ENCODE measurements at regions not wholly inside any gene's neighbourhood (a gene's known extent, or its start where the extent isn't known, plus 50 kb on each side); places are given as distances from the start of the nearest gene placed in this dataset.

DNA sequence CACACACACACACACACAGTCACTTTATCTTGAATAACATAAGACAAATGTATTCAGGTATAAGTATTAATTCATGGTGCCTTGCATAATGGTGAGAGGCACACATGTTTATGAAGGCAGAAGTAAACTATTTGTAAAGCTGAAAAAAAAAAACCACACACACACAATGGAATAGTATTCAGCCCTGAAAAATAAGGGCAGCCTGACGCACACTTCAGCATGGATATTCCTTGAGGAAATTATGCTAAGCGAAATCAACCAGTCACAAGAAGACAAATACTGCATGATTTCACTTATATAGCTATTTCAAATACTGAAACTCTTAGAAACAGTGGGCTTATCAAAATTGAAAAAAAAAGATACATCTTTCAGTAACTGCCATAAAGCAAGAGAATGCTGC lies 200.2 kb upstream of the RBFOX1 start:
- no CpG with 5 or more reads among the region's 2 CpGs for WGBS (ENCODE audit: extremely low coverage, insufficient coverage, insufficient read length)
- Histone ChIP-seq H3K79me1 (ENCODE audit: low read length) (no peaks in the 10 kb centered on the region), H3K4me3 (ENCODE audit: low read depth, low read length) (no peak overlapping the region), H3K4ac (ENCODE audit: low read depth, low read length) (no peak overlapping the region), H3K79me2 (ENCODE audit: control insufficient read depth, insufficient read depth, low read length, poor library complexity) (no peaks in the 10 kb centered on the region), H3K4me1 (ENCODE audit: control insufficient read depth in 1 of 2, insufficient read depth in 2 of 2, low read length in 2 of 2) (no peaks in the 10 kb centered on the region), H3K14ac (ENCODE audit: low read length) (no peak overlapping the region), H3K4me2 (ENCODE audit: low read length) (no peak overlapping the region), H2BK5ac (ENCODE audit: low read depth, low read length, poor library complexity) (no peak overlapping the region), H3K27ac (ENCODE audit: low read depth, low read length) (no peak overlapping the region), H3K23ac (ENCODE audit: low read length) (no peak overlapping the region), H3K9me3 (ENCODE audit: insufficient read depth, low read depth, low read length) (no peaks in the 10 kb centered on the region), H2AFZ (ENCODE audit: insufficient read depth, low read length, poor library complexity) (no peak overlapping the region), H4K91ac (ENCODE audit: low read depth, low read length) (no peak overlapping the region), H4K8ac (ENCODE audit: low read depth, low read length) (no peak overlapping the region), H3K18ac (ENCODE audit: low read length) (no peak overlapping the region), H3K36me3 (ENCODE audit: control insufficient read depth in 1 of 2, insufficient read depth in 2 of 2, low read length in 2 of 2) (no peaks in the 10 kb centered on the region), H3K9ac (ENCODE audit: low read length) (no peak overlapping the region), H2BK120ac (ENCODE audit: insufficient read depth, low read length, poor library complexity) (no peak overlapping the region), H2AK5ac (ENCODE audit: low read length) (no peak overlapping the region), H2BK12ac (ENCODE audit: low read length) (no peak overlapping the region), H4K12ac (ENCODE audit: low read depth, low read length) (no peak overlapping the region), H3K27me3 (ENCODE audit: insufficient read depth, low read length) (no peaks in the 10 kb centered on the region)
- DNase-seq, result no peak

DNA sequence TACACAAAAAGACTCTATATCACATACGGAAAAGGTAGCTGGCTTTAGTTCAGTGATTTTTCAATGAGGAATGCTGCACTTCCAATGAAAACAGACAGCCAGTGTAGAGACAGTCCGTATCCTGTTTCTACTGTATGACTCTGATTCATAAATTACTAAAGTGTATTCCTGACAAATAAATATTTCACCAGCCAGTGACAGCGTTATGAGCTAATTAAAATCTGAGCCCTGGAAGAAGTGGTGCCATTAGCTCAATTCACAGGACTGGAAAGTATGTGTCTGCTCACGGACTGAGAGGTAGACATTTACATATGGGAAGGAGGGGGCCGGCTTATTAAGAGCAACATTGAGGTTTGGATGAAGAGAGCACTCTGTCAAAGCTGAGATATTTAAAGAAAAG lies 207.9 kb upstream of the RBFOX1 start:
- H4K12ac ChIP-seq (ENCODE audit: low read depth, low read length), result no peak overlapping the region
- H3K27me3 ChIP-seq (ENCODE audit: insufficient read depth, low read length), result no peaks in the 10 kb centered on the region
- no peak overlapping the region for H4K91ac ChIP-seq (ENCODE audit: low read depth, low read length)
- H3K79me1 ChIP-seq (ENCODE audit: low read length), result no peaks in the 10 kb centered on the region
- H2BK120ac ChIP-seq (ENCODE audit: insufficient read depth, low read length, poor library complexity), result no peak overlapping the region
- H3K9me3 ChIP-seq (ENCODE audit: insufficient read depth, low read depth, low read length), result no peaks in the 10 kb centered on the region
- no peak overlapping the region for H2AFZ ChIP-seq (ENCODE audit: insufficient read depth, low read length, poor library complexity)
- no peak overlapping the region for H3K4me3 ChIP-seq (ENCODE audit: low read depth, low read length)
- H2AK5ac ChIP-seq (ENCODE audit: low read length), result no peak overlapping the region
- H4K8ac ChIP-seq (ENCODE audit: low read depth, low read length), result no peak overlapping the region
- H3K23ac ChIP-seq (ENCODE audit: low read length), result no peak overlapping the region
- H3K79me2 ChIP-seq (ENCODE audit: control insufficient read depth, insufficient read depth, low read length, poor library complexity), result no peaks in the 10 kb centered on the region
- H3K4me2 ChIP-seq (ENCODE audit: low read length), result no peak overlapping the region
- no peak for DNase-seq
- no peak overlapping the region for H3K18ac ChIP-seq (ENCODE audit: low read length)
- no peak overlapping the region for H2BK12ac ChIP-seq (ENCODE audit: low read length)
- no CpG with 5 or more reads among the region's 5 CpGs for WGBS (ENCODE audit: extremely low coverage, insufficient coverage, insufficient read length)
- H3K9ac ChIP-seq (ENCODE audit: low read length), result no peak overlapping the region
- H2BK5ac ChIP-seq (ENCODE audit: low read depth, low read length, poor library complexity), result no peak overlapping the region
- no peaks in the 10 kb centered on the region for H3K36me3 ChIP-seq (ENCODE audit: control insufficient read depth in 1 of 2, insufficient read depth in 2 of 2, low read length in 2 of 2)
- H3K4ac ChIP-seq (ENCODE audit: low read depth, low read length), result no peak overlapping the region
- H3K27ac ChIP-seq (ENCODE audit: low read depth, low read length), result no peak overlapping the region
- no peak overlapping the region for H3K14ac ChIP-seq (ENCODE audit: low read length)
- no peaks in the 10 kb centered on the region for H3K4me1 ChIP-seq (ENCODE audit: control insufficient read depth in 1 of 2, insufficient read depth in 2 of 2, low read length in 2 of 2)

DNA sequence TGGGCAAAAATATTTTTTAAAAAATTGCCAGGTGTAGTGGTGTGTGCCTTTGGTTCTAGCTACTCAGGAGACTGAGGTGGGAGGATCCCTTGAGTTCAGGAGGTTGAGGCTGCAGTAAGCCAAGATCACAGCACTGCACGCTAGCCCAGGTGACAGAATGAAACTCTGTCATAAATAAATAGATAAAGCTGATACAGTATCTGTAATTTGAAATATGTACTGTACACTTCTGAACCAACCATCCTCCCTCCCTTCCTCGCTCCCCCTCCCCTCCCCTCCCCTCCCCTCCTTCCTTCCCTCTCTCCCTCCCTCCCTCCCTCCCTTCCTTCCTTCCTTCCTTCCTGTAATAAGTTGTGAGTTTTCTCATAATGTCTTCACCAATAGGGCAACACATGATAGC lies 208.4 kb upstream of the RBFOX1 start:
- Histone ChIP-seq H3K27me3 (ENCODE audit: insufficient read depth, low read length) (no peaks in the 10 kb centered on the region), H4K91ac (ENCODE audit: low read depth, low read length) (no peak overlapping the region), H3K79me2 (ENCODE audit: control insufficient read depth, insufficient read depth, low read length, poor library complexity) (no peaks in the 10 kb centered on the region), H2BK12ac (ENCODE audit: low read length) (no peak overlapping the region), H3K79me1 (ENCODE audit: low read length) (no peaks in the 10 kb centered on the region), H3K18ac (ENCODE audit: low read length) (no peak overlapping the region), H2AFZ (ENCODE audit: insufficient read depth, low read length, poor library complexity) (no peak overlapping the region), H3K9me3 (ENCODE audit: insufficient read depth, low read depth, low read length) (no peaks in the 10 kb centered on the region), H2AK5ac (ENCODE audit: low read length) (no peak overlapping the region), H2BK5ac (ENCODE audit: low read depth, low read length, poor library complexity) (no peak overlapping the region), H4K12ac (ENCODE audit: low read depth, low read length) (no peak overlapping the region), H3K9ac (ENCODE audit: low read length) (no peak overlapping the region), H3K4me1 (ENCODE audit: control insufficient read depth in 1 of 2, insufficient read depth in 2 of 2, low read length in 2 of 2) (no peaks in the 10 kb centered on the region), H3K23ac (ENCODE audit: low read length) (no peak overlapping the region), H3K4me3 (ENCODE audit: low read depth, low read length) (no peak overlapping the region), H3K14ac (ENCODE audit: low read length) (no peak overlapping the region), H3K4me2 (ENCODE audit: low read length) (no peak overlapping the region), H3K4ac (ENCODE audit: low read depth, low read length) (no peak overlapping the region), H4K8ac (ENCODE audit: low read depth, low read length) (no peak overlapping the region), H2BK120ac (ENCODE audit: insufficient read depth, low read length, poor library complexity) (no peak overlapping the region), H3K36me3 (ENCODE audit: control insufficient read depth in 1 of 2, insufficient read depth in 2 of 2, low read length in 2 of 2) (no peaks in the 10 kb centered on the region), H3K27ac (ENCODE audit: low read depth, low read length) (no peak overlapping the region)
- no peak for DNase-seq
- whole genome bisulfite sequencing (ENCODE audit: extremely low coverage, insufficient coverage, insufficient read length), result no CpG with 5 or more reads among the region's 2 CpGs

DNA sequence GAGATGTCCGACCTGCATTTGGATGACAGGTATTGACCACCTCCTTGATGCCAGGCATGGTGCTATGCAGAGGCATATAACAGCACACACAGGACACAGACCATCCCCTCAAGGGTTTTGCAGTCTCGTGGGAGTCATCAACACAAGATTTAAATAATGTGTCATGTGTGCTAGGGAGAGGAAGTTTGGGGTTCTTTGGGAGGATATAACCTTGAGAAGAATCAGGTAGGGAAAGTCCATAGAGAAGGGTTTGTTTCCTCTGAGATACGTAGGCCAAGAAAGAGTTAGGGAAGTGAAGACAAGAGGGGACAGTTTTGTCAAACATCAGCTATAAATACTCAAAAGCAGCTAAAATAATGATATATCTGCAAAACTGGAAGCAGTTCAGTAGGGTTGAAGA lies 215.9 kb upstream of the RBFOX1 start:
- Histone ChIP-seq H4K8ac (ENCODE audit: low read depth, low read length) (no peak overlapping the region), H3K9me3 (ENCODE audit: insufficient read depth, low read depth, low read length) (no peaks in the 10 kb centered on the region), H3K79me2 (ENCODE audit: control insufficient read depth, insufficient read depth, low read length, poor library complexity) (no peaks in the 10 kb centered on the region), H3K27ac (ENCODE audit: low read depth, low read length) (no peak overlapping the region), H3K27me3 (ENCODE audit: insufficient read depth, low read length) (no peaks in the 10 kb centered on the region), H3K18ac (ENCODE audit: low read length) (no peak overlapping the region), H4K12ac (ENCODE audit: low read depth, low read length) (no peak overlapping the region), H3K4ac (ENCODE audit: low read depth, low read length) (no peak overlapping the region), H3K4me3 (ENCODE audit: low read depth, low read length) (no peak overlapping the region), H3K23ac (ENCODE audit: low read length) (no peak overlapping the region), H2AFZ (ENCODE audit: insufficient read depth, low read length, poor library complexity) (no peak overlapping the region), H3K4me1 (ENCODE audit: control insufficient read depth in 1 of 2, insufficient read depth in 2 of 2, low read length in 2 of 2) (no peaks in the 10 kb centered on the region), H2BK5ac (ENCODE audit: low read depth, low read length, poor library complexity) (no peak overlapping the region), H3K14ac (ENCODE audit: low read length) (no peak overlapping the region), H2BK12ac (ENCODE audit: low read length) (no peak overlapping the region), H2AK5ac (ENCODE audit: low read length) (no peak overlapping the region), H3K79me1 (ENCODE audit: low read length) (no peaks in the 10 kb centered on the region), H3K9ac (ENCODE audit: low read length) (no peak overlapping the region), H3K4me2 (ENCODE audit: low read length) (no peak overlapping the region), H3K36me3 (ENCODE audit: control insufficient read depth in 1 of 2, insufficient read depth in 2 of 2, low read length in 2 of 2) (no peaks in the 10 kb centered on the region), H4K91ac (ENCODE audit: low read depth, low read length) (no peak overlapping the region), H2BK120ac (ENCODE audit: insufficient read depth, low read length, poor library complexity) (no peak overlapping the region)
- DNase-seq, result no peak
- no CpG with 5 or more reads among the region's 3 CpGs for WGBS (ENCODE audit: extremely low coverage, insufficient coverage, insufficient read length)
